ENCODE measurements at regions not wholly inside any gene's neighbourhood (a gene's known extent, or its start where the extent isn't known, plus 50 kb on each side); places are given as distances from the start of the nearest gene placed in this dataset.

GRCh38 chr2:230642966-230643365 lies 69.7 kb upstream of the CAB39 start:
- DNase-seq (ENCODE audit: low spot score): no peak

DNA sequence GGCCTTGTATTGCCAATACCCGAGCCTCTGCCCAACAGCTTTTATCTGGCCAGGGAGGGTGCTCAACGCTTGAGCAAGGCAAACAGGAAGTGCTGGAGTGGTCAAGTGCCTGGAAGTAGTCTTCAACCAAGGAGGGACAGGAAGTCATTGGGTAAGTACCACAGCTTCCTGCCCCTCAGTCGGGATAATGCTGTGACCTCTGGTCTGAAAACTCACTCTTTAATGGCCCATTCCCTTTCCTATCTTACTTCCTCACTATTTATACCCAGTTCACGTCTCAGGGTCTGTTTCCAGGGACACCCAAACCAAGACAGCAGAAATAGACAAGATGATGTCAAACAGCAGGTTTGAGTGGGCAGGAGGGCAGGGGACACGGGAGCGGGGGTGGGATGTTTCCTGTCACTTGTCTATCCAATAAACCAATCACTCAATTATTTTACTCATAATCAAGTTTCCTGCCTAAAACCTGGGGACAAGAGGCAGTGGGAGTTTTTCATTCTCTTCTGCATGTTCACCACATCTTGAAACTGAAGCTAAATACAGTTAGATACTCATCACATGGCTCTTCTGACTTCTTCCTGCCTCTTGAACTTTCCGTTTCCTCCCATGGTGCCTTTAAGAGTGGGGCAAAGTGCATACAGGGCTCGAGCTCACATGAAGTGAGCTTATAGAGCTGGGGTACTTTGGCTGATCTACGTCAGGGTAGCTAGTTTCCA lies 68.9 kb upstream of the CAB39 start:
- no peak for DNase-seq (ENCODE audit: low spot score)

- no peak for DNase-seq (ENCODE audit: low spot score)
These were observed 68.2 kb upstream of the CAB39 start for GRCh38 chr2:230644356-230644935.

GRCh38 chr2:230648356-230648755 lies 64.3 kb upstream of the CAB39 start:
- no peak for DNase-seq (ENCODE audit: low spot score)

DNA sequence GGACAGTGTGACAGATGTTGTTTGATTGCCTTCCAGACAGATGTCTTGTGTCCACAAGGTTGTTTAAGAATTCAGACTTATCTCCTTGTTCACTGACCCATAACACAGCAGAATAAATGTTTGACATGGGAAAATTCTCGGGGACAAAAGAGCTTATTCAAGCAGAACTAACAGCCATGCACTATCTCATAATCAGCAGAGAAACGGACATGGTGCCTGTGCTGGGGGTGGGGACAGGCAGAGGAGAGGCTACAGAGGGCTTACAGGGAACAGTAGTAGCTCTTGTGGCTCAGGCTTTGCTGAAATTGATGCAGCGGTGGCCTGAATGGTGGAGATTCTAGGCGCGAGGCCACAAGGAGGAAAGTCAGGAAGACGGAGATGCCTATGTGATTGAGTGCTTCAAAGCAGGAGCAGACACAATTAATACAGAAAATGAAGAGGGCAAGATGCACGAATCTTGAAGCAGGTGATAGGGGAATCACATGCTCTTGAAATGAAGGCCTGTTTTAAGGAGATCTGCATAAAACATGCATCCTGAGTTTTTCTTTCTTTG lies 62.0 kb upstream of the CAB39 start:
- no peak for DNase-seq (ENCODE audit: low spot score)

DNA sequence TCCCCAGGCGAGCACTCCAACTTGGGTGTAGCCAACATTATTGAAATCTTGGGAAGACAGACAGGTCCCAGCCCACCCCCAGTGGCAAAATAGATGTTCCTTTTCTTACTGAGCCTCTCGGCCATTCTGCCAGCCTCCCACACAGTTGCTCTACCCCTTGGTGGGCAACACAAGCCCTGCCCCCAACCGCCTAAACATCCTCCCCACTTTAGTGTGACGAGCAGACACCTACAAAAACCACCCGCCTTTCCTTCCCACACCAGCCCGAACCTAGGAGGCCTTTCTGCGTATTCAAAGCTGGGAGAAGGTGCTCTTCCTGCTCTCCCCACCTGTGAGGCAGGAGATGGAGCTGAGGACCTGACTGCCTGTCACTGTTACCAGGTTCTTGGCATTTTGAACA lies 58.6 kb upstream of the CAB39 start:
- DNase-seq (ENCODE audit: low spot score): no peak

GRCh38 chr2:230657462-230657861 lies 55.2 kb upstream of the CAB39 start:
- no peak for DNase-seq (ENCODE audit: low spot score)

- no peak for DNase-seq (ENCODE audit: low spot score)
These were observed 54.7 kb upstream of the CAB39 start for GRCh38 chr2:230657906-230658305.

- DNase-seq (ENCODE audit: low spot score): no peak
These were observed 54.1 kb upstream of the CAB39 start for GRCh38 chr2:230658577-230658876.

GRCh38 chr2:230658877-230659652 lies 53.6 kb upstream of the CAB39 start:
- DNase-seq (ENCODE audit: low spot score): no peak

DNA sequence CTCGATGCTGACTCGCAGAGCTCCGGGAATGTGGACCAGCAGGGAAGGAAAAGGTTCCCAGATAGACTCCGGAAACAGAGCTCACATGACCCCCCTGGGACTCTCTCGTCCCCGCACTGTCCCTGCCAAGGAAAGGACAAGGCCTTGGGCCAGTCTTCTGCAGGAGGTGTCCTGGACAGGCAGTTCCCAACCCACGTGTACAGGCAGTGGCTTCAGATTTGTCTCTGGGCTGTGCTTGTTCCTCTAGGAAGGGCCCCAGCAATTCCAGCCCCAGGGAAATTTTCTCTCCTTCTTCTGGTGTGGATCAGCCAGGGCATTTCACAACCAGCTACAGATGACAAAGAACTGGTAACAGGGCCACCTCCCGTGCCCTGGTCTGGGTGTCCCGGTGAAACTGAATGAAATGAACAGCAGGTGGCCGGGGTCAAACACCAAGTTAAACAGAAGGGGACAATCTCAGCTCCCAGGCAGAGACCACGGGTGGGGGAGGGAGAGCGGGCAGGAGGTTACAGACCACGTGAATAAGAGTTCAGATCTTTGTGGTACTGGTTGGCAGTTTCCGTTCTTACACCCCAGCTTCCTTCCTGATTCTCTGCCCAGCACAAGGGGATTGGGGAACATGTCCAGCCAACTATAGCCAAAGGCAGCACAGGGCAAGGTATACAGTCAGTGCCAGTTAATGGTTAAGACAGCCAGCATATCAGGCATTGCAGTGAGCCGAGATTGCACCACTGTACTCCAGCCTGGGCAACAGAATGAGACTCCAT lies 52.2 kb upstream of the CAB39 start:
- DNase-seq (ENCODE audit: low spot score): no peak

DNA sequence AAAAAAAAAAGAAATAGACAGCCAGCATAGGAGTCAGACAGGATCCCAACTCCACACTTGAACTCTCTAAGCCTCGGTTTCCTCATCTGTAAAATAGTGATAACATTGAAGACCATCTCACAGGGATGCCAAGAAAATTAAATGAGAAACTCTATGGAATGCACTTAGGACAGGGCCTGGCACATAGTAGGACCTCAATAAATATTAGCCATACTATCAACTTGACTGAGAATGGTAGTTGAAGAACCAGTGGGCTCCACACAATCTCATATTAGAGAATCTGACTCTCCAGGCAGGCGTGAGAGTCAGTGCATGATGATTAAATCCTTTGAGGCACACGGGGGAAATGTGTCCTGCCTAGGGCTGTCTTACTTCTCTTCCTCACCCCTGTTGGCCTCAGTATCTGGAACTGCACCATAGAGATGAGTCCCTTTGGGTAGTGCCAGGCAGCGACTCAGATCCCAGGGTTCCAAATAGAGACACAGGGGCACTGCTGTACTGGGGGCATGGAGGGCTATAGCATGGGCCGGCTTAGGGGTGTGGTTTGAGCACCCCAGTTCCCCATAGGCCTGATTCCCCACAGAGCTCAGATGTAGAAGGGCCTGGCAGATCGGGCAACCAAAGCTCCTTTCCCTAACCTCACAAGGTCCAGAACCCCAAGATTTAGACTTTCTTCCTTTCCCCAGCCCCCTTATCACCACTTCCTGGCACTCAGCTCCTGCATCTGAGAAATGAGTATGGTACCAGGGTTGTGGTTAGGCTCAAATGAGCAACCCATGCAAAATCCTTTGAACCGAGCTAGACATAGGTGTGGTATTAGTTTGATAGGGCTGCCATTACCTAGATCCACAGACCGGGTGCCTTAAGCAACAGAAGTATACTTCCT lies 51.3 kb upstream of the CAB39 start:
- no peak for DNase-seq (ENCODE audit: low spot score)

Measured in H4 (cell line).